ENCODE measurements at regions not wholly inside any gene's neighbourhood (a gene's known extent, or its start where the extent isn't known, plus 50 kb on each side); places are given as distances from the start of the nearest gene placed in this dataset.

DNA sequence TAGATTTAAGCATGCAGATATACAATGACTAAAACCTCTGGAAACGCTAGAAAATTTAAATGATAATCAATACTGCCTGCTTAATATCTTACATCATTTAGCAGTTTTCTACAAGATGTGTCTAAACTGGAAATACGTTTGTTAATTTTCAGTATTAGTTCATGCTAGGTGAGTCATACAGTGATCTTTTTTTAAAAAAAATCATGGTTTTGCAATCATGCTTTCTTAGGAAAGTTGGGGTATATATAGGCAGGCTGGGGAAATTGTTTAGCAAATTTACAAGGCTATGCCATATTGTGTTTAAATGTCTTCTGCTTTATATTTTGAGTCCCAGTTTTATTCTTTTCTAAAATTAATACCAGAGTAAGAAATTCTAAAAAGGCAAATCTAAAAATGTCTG lies 245.4 kb upstream of the SPRY2 start:
- no peak for DNase-seq
- no peaks in the 10 kb centered on the region for H3F3A ChIP-seq (ENCODE audit: low read length, unreplicated experiment)
- no peaks in the 10 kb centered on the region for H3K27me3 ChIP-seq (ENCODE audit: low read length)
- intact Hi-C loops (cut with micrococcal nuclease): no loop called here
- no peak overlapping the region for H3K27ac ChIP-seq (ENCODE audit: low read length)
- BruUV-seq (replicated peaks): no TSS peak
- no peaks in the 10 kb centered on the region for H3K9me2 ChIP-seq (replicated peaks; ENCODE audit: low read length)
- no peaks in the 10 kb centered on the region for H3K4me1 ChIP-seq (ENCODE audit: insufficient read depth, low read length)
- H3K79me2 ChIP-seq (ENCODE audit: low read length): no peaks in the 10 kb centered on the region
- no peak for TF ChIP-seq EZH2phosphoT487 (IDR thresholded peaks at IDR 0.05; ENCODE audit: borderline replicate concordance, low read length)
- TF ChIP-seq, protein P1, sequence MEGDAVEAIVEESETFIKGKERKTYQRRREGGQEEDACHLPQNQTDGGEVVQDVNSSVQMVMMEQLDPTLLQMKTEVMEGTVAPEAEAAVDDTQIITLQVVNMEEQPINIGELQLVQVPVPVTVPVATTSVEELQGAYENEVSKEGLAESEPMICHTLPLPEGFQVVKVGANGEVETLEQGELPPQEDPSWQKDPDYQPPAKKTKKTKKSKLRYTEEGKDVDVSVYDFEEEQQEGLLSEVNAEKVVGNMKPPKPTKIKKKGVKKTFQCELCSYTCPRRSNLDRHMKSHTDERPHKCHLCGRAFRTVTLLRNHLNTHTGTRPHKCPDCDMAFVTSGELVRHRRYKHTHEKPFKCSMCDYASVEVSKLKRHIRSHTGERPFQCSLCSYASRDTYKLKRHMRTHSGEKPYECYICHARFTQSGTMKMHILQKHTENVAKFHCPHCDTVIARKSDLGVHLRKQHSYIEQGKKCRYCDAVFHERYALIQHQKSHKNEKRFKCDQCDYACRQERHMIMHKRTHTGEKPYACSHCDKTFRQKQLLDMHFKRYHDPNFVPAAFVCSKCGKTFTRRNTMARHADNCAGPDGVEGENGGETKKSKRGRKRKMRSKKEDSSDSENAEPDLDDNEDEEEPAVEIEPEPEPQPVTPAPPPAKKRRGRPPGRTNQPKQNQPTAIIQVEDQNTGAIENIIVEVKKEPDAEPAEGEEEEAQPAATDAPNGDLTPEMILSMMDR (conservative IDR thresholded peaks at IDR 0.05; ENCODE audit: low read depth, low read length): no peak
- TF ChIP-seq EZH2 (IDR thresholded peaks at IDR 0.05; ENCODE audit: low read length, unreplicated experiment): no peak
- no peaks in the 10 kb centered on the region for H3K36me3 ChIP-seq (ENCODE audit: low read depth, low read length)
- H3K9me3 ChIP-seq (ENCODE audit: low read length): no peaks in the 10 kb centered on the region
- H3K9ac ChIP-seq (ENCODE audit: low read length): no peak overlapping the region
- no peaks in the 10 kb centered on the region for H4K20me1 ChIP-seq (ENCODE audit: low read length)
- H3K4me2 ChIP-seq (ENCODE audit: low read length): no peak overlapping the region
- ChIA-PET CTCF (no interaction called here), POLR2A (ENCODE audit: unreplicated experiment) (no interaction called here)
- no peak overlapping the region for H2AFZ ChIP-seq (ENCODE audit: low read length)
- no peak overlapping the region for H3K4me3 ChIP-seq (ENCODE audit: low read length)
- ATAC-seq: no peak

- H3K9ac ChIP-seq (ENCODE audit: low read length): no peak overlapping the region
- no peaks in the 10 kb centered on the region for H3K4me1 ChIP-seq (ENCODE audit: insufficient read depth, low read length)
- DNase-seq (no peak), ATAC-seq (no peak)
- intact Hi-C loops (cut with micrococcal nuclease): no loop called here
- POLR2A ChIA-PET (ENCODE audit: unreplicated experiment): no interaction called here
- H3K4me2 ChIP-seq (ENCODE audit: low read length): no peak overlapping the region
- H3K27me3 ChIP-seq (ENCODE audit: low read length): no peaks in the 10 kb centered on the region
- TF ChIP-seq EZH2 (IDR thresholded peaks at IDR 0.05; ENCODE audit: low read length, unreplicated experiment): no peak
- TF ChIP-seq EZH2phosphoT487 (IDR thresholded peaks at IDR 0.05; ENCODE audit: borderline replicate concordance, low read length): no peak
- TF ChIP-seq, protein P1 (conservative IDR thresholded peaks at IDR 0.05; ENCODE audit: low read depth, low read length): no peak
- BruUV-seq (replicated peaks): no TSS peak
- H4K20me1 ChIP-seq (ENCODE audit: low read length): no peaks in the 10 kb centered on the region
- CTCF ChIA-PET: no interaction called here
- H3K9me3 ChIP-seq (ENCODE audit: low read length): no peaks in the 10 kb centered on the region
- H3K36me3 ChIP-seq (ENCODE audit: low read depth, low read length): no peaks in the 10 kb centered on the region
- no peaks in the 10 kb centered on the region for H3K79me2 ChIP-seq (ENCODE audit: low read length)
- H2AFZ ChIP-seq (ENCODE audit: low read length): no peak overlapping the region
- H3K9me2 ChIP-seq (replicated peaks; ENCODE audit: low read length): no peaks in the 10 kb centered on the region
- H3K27ac ChIP-seq (ENCODE audit: low read length): no peak overlapping the region
- no peak overlapping the region for H3K4me3 ChIP-seq (ENCODE audit: low read length)
- H3F3A ChIP-seq (ENCODE audit: low read length, unreplicated experiment): no peaks in the 10 kb centered on the region
These were observed 244.6 kb upstream of the SPRY2 start for GRCh38 chr13:80585531-80585930.

- Histone ChIP-seq H3K4me3 (ENCODE audit: low read length) (no peak overlapping the region), H3K36me3 (ENCODE audit: low read depth, low read length) (no peaks in the 10 kb centered on the region), H4K20me1 (ENCODE audit: low read length) (no peaks in the 10 kb centered on the region), H3K9me3 (ENCODE audit: low read length) (no peaks in the 10 kb centered on the region), H3K9ac (ENCODE audit: low read length) (no peak overlapping the region), H3K27ac (ENCODE audit: low read length) (no peak overlapping the region), H3K27me3 (ENCODE audit: low read length) (no peaks in the 10 kb centered on the region), H3K4me1 (ENCODE audit: insufficient read depth, low read length) (no peaks in the 10 kb centered on the region), H3K9me2 (replicated peaks; ENCODE audit: low read length) (no peaks in the 10 kb centered on the region), H3F3A (ENCODE audit: low read length, unreplicated experiment) (no peaks in the 10 kb centered on the region), H2AFZ (ENCODE audit: low read length) (no peak overlapping the region), H3K4me2 (ENCODE audit: low read length) (no peak overlapping the region), H3K79me2 (ENCODE audit: low read length) (no peaks in the 10 kb centered on the region)
- POLR2A ChIA-PET (ENCODE audit: unreplicated experiment): no interaction called here
- ATAC-seq: no peak
- CTCF ChIA-PET: no interaction called here
- no peak for DNase-seq
- intact Hi-C loops (cut with micrococcal nuclease): no loop called here
- BruUV-seq (replicated peaks): no TSS peak
- TF ChIP-seq EZH2phosphoT487 (IDR thresholded peaks at IDR 0.05; ENCODE audit: borderline replicate concordance, low read length) (no peak), EZH2 (IDR thresholded peaks at IDR 0.05; ENCODE audit: low read length, unreplicated experiment) (no peak)
- TF ChIP-seq, protein P1 (conservative IDR thresholded peaks at IDR 0.05; ENCODE audit: low read depth, low read length): no peak
These were observed 243.9 kb upstream of the SPRY2 start for GRCh38 chr13:80584785-80585184.
